ENCODE measurements at regions not wholly inside any gene's neighbourhood (a gene's known extent, or its start where the extent isn't known, plus 50 kb on each side); places are given as distances from the start of the nearest gene placed in this dataset.

GRCh38 chr2:147125145-147125544 is 719.7 kb upstream of the ACVR2A start:
- no peak for DNase-seq (ENCODE audit: low read depth in 2 of 2)
- no peaks in the 10 kb centered on the region for H4K20me1 ChIP-seq (ENCODE audit: control insufficient read depth, extremely low read depth, insufficient read depth, low read length)
- H3K27me3 ChIP-seq (ENCODE audit: control insufficient read depth, insufficient read depth, low read length), result no peaks in the 10 kb centered on the region
- no peak overlapping the region for H3K9ac ChIP-seq (ENCODE audit: insufficient read depth, low read length)
- H3K9me3 ChIP-seq (ENCODE audit: control insufficient read depth, insufficient read depth, low read depth, low read length), result no peaks in the 10 kb centered on the region
- H3K4me2 ChIP-seq (ENCODE audit: extremely low read depth, insufficient read depth, low read length), result no peak overlapping the region
- H3K4me1 ChIP-seq (ENCODE audit: control insufficient read depth, extremely low read depth, insufficient read depth, low read length), result no peaks in the 10 kb centered on the region
- no peak for TF ChIP-seq EZH2 (IDR thresholded peaks at IDR 0.05; ENCODE audit: low read length, missing control alignments)
- TF ChIP-seq, protein P1, sequence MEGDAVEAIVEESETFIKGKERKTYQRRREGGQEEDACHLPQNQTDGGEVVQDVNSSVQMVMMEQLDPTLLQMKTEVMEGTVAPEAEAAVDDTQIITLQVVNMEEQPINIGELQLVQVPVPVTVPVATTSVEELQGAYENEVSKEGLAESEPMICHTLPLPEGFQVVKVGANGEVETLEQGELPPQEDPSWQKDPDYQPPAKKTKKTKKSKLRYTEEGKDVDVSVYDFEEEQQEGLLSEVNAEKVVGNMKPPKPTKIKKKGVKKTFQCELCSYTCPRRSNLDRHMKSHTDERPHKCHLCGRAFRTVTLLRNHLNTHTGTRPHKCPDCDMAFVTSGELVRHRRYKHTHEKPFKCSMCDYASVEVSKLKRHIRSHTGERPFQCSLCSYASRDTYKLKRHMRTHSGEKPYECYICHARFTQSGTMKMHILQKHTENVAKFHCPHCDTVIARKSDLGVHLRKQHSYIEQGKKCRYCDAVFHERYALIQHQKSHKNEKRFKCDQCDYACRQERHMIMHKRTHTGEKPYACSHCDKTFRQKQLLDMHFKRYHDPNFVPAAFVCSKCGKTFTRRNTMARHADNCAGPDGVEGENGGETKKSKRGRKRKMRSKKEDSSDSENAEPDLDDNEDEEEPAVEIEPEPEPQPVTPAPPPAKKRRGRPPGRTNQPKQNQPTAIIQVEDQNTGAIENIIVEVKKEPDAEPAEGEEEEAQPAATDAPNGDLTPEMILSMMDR (conservative IDR thresholded peaks at IDR 0.05 in 1 of 2, IDR thresholded peaks at IDR 0.05 in 1 of 2; ENCODE audit: low read depth in 1 of 2, low read length in 2 of 2), result no peak
- H3K36me3 ChIP-seq (ENCODE audit: control insufficient read depth, insufficient read depth, low read length), result no peaks in the 10 kb centered on the region
- no peaks in the 10 kb centered on the region for H3K79me2 ChIP-seq (ENCODE audit: control insufficient read depth, insufficient read depth, low read length)
- no peak overlapping the region for H3K27ac ChIP-seq (ENCODE audit: insufficient read depth, low read length)
- H2AFZ ChIP-seq (ENCODE audit: low read length), result no peak overlapping the region
- H3K4me3 ChIP-seq (replicated peaks in 1 of 4; ENCODE audit: control extremely low read depth in 1 of 4, insufficient read depth in 1 of 4, low read depth in 3 of 4, low read length in 4 of 4), result no peak overlapping the region

DNA sequence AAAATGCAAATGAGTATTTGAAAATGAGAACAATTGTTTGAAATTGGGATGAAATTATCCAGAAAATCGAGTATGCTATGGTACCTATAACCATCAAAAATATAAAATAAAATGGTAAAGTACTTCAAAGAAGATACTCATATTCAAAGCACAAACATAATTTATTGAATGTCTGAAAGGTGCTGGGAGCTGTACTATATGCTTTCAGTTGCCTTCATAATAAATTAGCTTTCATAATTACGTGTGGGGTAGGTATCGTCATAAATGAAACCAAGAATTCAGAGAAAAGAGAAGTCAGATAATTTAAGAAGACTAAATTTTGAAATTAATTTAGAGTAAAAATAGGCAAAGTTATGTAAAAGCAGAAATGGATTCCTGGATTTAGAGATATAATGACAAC is 721.9 kb upstream of the ACVR2A start:
- Histone ChIP-seq H3K9ac (ENCODE audit: insufficient read depth, low read length) (no peak overlapping the region), H3K4me1 (ENCODE audit: control insufficient read depth, extremely low read depth, insufficient read depth, low read length) (no peaks in the 10 kb centered on the region), H3K9me3 (ENCODE audit: control insufficient read depth, insufficient read depth, low read depth, low read length) (no peaks in the 10 kb centered on the region), H3K36me3 (ENCODE audit: control insufficient read depth, insufficient read depth, low read length) (no peaks in the 10 kb centered on the region), H3K27me3 (ENCODE audit: control insufficient read depth, insufficient read depth, low read length) (no peaks in the 10 kb centered on the region), H3K4me3 (replicated peaks in 1 of 4; ENCODE audit: control extremely low read depth in 1 of 4, insufficient read depth in 1 of 4, low read depth in 3 of 4, low read length in 4 of 4) (no peak overlapping the region), H3K79me2 (ENCODE audit: control insufficient read depth, insufficient read depth, low read length) (no peaks in the 10 kb centered on the region), H4K20me1 (ENCODE audit: control insufficient read depth, extremely low read depth, insufficient read depth, low read length) (no peaks in the 10 kb centered on the region), H3K4me2 (ENCODE audit: extremely low read depth, insufficient read depth, low read length) (no peak overlapping the region), H3K27ac (ENCODE audit: insufficient read depth, low read length) (no peak overlapping the region), H2AFZ (ENCODE audit: low read length) (no peak overlapping the region)
- DNase-seq (ENCODE audit: low read depth in 2 of 2), result no peak
- TF ChIP-seq EZH2 (IDR thresholded peaks at IDR 0.05; ENCODE audit: low read length, missing control alignments), result no peak
- TF ChIP-seq, protein P1 (conservative IDR thresholded peaks at IDR 0.05 in 1 of 2, IDR thresholded peaks at IDR 0.05 in 1 of 2; ENCODE audit: low read depth in 1 of 2, low read length in 2 of 2), result no peak

- Histone ChIP-seq H3K4me3 (replicated peaks in 1 of 4; ENCODE audit: control extremely low read depth in 1 of 4, insufficient read depth in 1 of 4, low read depth in 3 of 4, low read length in 4 of 4) (no peak overlapping the region), H3K27ac (ENCODE audit: insufficient read depth, low read length) (no peak overlapping the region), H3K9ac (ENCODE audit: insufficient read depth, low read length) (no peak overlapping the region), H3K27me3 (ENCODE audit: control insufficient read depth, insufficient read depth, low read length) (no peaks in the 10 kb centered on the region), H3K4me1 (ENCODE audit: control insufficient read depth, extremely low read depth, insufficient read depth, low read length) (no peaks in the 10 kb centered on the region), H2AFZ (ENCODE audit: low read length) (no peak overlapping the region), H4K20me1 (ENCODE audit: control insufficient read depth, extremely low read depth, insufficient read depth, low read length) (no peaks in the 10 kb centered on the region), H3K79me2 (ENCODE audit: control insufficient read depth, insufficient read depth, low read length) (no peaks in the 10 kb centered on the region), H3K9me3 (ENCODE audit: control insufficient read depth, insufficient read depth, low read depth, low read length) (no peaks in the 10 kb centered on the region), H3K36me3 (ENCODE audit: control insufficient read depth, insufficient read depth, low read length) (no peaks in the 10 kb centered on the region), H3K4me2 (ENCODE audit: extremely low read depth, insufficient read depth, low read length) (no peak overlapping the region)
- DNase-seq (ENCODE audit: low read depth in 2 of 2), result no peak
- TF ChIP-seq EZH2 (IDR thresholded peaks at IDR 0.05; ENCODE audit: low read length, missing control alignments), result no peak
- TF ChIP-seq, protein P1 (conservative IDR thresholded peaks at IDR 0.05 in 1 of 2, IDR thresholded peaks at IDR 0.05 in 1 of 2; ENCODE audit: low read depth in 1 of 2, low read length in 2 of 2), result no peak
Observed at GRCh38 chr2:147110962-147111361, 733.9 kb upstream of the ACVR2A start.

Measured in fibroblast of lung (primary cell).